ENCODE measurements at regions not wholly inside any gene's neighbourhood (a gene's known extent, or its start where the extent isn't known, plus 50 kb on each side); places are given as distances from the start of the nearest gene placed in this dataset.

GRCh38 chr9:108224716-108225115, 631.1 kb downstream of the ACTL7B start:
- TF ChIP-seq CTCF (conservative IDR thresholded peaks at IDR 0.05 in 1 of 2, IDR thresholded peaks at IDR 0.05 in 1 of 2; ENCODE audit: extremely low read depth in 1 of 2, insufficient read depth in 1 of 2, low read depth in 1 of 2, low read length in 2 of 2) (no peak), EZH2 (IDR thresholded peaks at IDR 0.05; ENCODE audit: borderline replicate concordance, low read length) (no peak)
